ENCODE measurements at regions not wholly inside any gene's neighbourhood (a gene's known extent, or its start where the extent isn't known, plus 50 kb on each side); places are given as distances from the start of the nearest gene placed in this dataset.
A peak's percentile ranks its signal among the peaks of the same experiment; 100 is the strongest.

GRCh38 chr1:198860371-198860770 is 221.5 kb downstream of the PTPRC start:
- H3K9me3 ChIP-seq (ENCODE audit: control insufficient read depth in 2 of 3, insufficient read depth in 1 of 3, low read length in 3 of 3) = no peaks in the 10 kb centered on the region
- no peak overlapping the region for H3K9ac ChIP-seq (ENCODE audit: low read length in 3 of 3)
- H3K36me3 ChIP-seq (ENCODE audit: control insufficient read depth in 2 of 3, insufficient read depth in 3 of 3, low read length in 3 of 3) = no peaks in the 10 kb centered on the region
- H3K27me3 ChIP-seq (ENCODE audit: control insufficient read depth, insufficient read depth, low read length) = no peaks in the 10 kb centered on the region
- intact Hi-C loops (cut with DNase I) = no loop called here
- DNase-seq = no peak
- FAIRE-seq = no peak
- H3K4me3 ChIP-seq (ENCODE audit: low read length in 3 of 3) = no peak overlapping the region
- no peak for TF ChIP-seq CTCF (IDR thresholded peaks at IDR 0.05; ENCODE audit: borderline replicate concordance, extremely low read depth, insufficient read depth)
- H3K4me1 ChIP-seq (ENCODE audit: control insufficient read depth in 2 of 3, insufficient read depth in 2 of 3, low read depth in 1 of 3, low read length in 3 of 3) = no peaks in the 10 kb centered on the region
- H3K27ac ChIP-seq (ENCODE audit: low read depth in 2 of 2, low read length in 2 of 2) = no peak overlapping the region

- Histone ChIP-seq H3K9me3 (ENCODE audit: control insufficient read depth in 2 of 3, insufficient read depth in 1 of 3, low read length in 3 of 3) (no peaks in the 10 kb centered on the region), H3K4me3 (ENCODE audit: low read length in 3 of 3) (no peak overlapping the region), H3K27ac (ENCODE audit: low read depth in 2 of 2, low read length in 2 of 2) (no peak overlapping the region), H3K27me3 (ENCODE audit: control insufficient read depth, insufficient read depth, low read length) (no peaks in the 10 kb centered on the region), H3K4me1 (ENCODE audit: control insufficient read depth in 2 of 3, insufficient read depth in 2 of 3, low read depth in 1 of 3, low read length in 3 of 3) (no peaks in the 10 kb centered on the region), H3K9ac (ENCODE audit: low read length in 3 of 3) (no peak overlapping the region), H3K36me3 (ENCODE audit: control insufficient read depth in 2 of 3, insufficient read depth in 3 of 3, low read length in 3 of 3) (no peaks in the 10 kb centered on the region)
- FAIRE-seq (no peak), DNase-seq (no peak)
- TF ChIP-seq CTCF (IDR thresholded peaks at IDR 0.05; ENCODE audit: borderline replicate concordance, extremely low read depth, insufficient read depth) = no peak
- intact Hi-C loops (cut with DNase I) = no loop called here
Observed at GRCh38 chr1:198861636-198862035, 222.8 kb downstream of the PTPRC start.

- Histone ChIP-seq H3K9me3 (ENCODE audit: control insufficient read depth in 2 of 3, insufficient read depth in 1 of 3, low read length in 3 of 3) (no peaks in the 10 kb centered on the region), H3K4me3 (ENCODE audit: low read length in 3 of 3) (no peak overlapping the region), H3K27me3 (ENCODE audit: control insufficient read depth, insufficient read depth, low read length) (no peaks in the 10 kb centered on the region), H3K4me1 (ENCODE audit: control insufficient read depth in 2 of 3, insufficient read depth in 2 of 3, low read depth in 1 of 3, low read length in 3 of 3) (no peaks in the 10 kb centered on the region), H3K36me3 (ENCODE audit: control insufficient read depth in 2 of 3, insufficient read depth in 3 of 3, low read length in 3 of 3) (no peaks in the 10 kb centered on the region), H3K27ac (ENCODE audit: low read depth in 2 of 2, low read length in 2 of 2) (no peak overlapping the region), H3K9ac (ENCODE audit: low read length in 3 of 3) (no peak overlapping the region)
- intact Hi-C loops (cut with DNase I) = no loop called here
- FAIRE-seq (peak; percentile 74), DNase-seq (no peak)
- TF ChIP-seq CTCF (IDR thresholded peaks at IDR 0.05; ENCODE audit: borderline replicate concordance, extremely low read depth, insufficient read depth) = no peak
Observed at GRCh38 chr1:198864695-198865094, 225.9 kb downstream of the PTPRC start.

- FAIRE-seq (no peak), DNase-seq (no peak)
- no peaks in the 10 kb centered on the region for H3K36me3 ChIP-seq (ENCODE audit: control insufficient read depth in 2 of 3, insufficient read depth in 3 of 3, low read length in 3 of 3)
- H3K9me3 ChIP-seq (ENCODE audit: control insufficient read depth in 2 of 3, insufficient read depth in 1 of 3, low read length in 3 of 3) = no peaks in the 10 kb centered on the region
- H3K9ac ChIP-seq (ENCODE audit: low read length in 3 of 3) = no peak overlapping the region
- TF ChIP-seq CTCF (IDR thresholded peaks at IDR 0.05; ENCODE audit: borderline replicate concordance, extremely low read depth, insufficient read depth) = no peak
- no peak overlapping the region for H3K4me3 ChIP-seq (ENCODE audit: low read length in 3 of 3)
- H3K27me3 ChIP-seq (ENCODE audit: control insufficient read depth, insufficient read depth, low read length) = no peaks in the 10 kb centered on the region
- intact Hi-C loops (cut with DNase I) = no loop called here
- H3K4me1 ChIP-seq (ENCODE audit: control insufficient read depth in 2 of 3, insufficient read depth in 2 of 3, low read depth in 1 of 3, low read length in 3 of 3) = no peaks in the 10 kb centered on the region
- H3K27ac ChIP-seq (ENCODE audit: low read depth in 2 of 2, low read length in 2 of 2) = no peak overlapping the region
Observed at GRCh38 chr1:198865319-198865718, 226.5 kb downstream of the PTPRC start.

All from kidney (tissue), 13 donors.